Mesodermal cell (in vitro differentiated cells): ENCODE measurements at regions not wholly inside any gene's neighbourhood (a gene's known extent, or its start where the extent isn't known, plus 50 kb on each side); places are given as distances from the start of the nearest gene placed in this dataset.
"Not testable (repeated sequence)": the region's sequence is repeated elsewhere in the genome, so short reads cannot be mapped to it uniquely, and the experiment has no call there.

Source experiments
- H3K27ac ChIP-seq: 2 replicates; pipeline ENCODE4 v1.7.0; 2013; ENCODE audit warnings: mild to moderate bottlenecking, low read depth, low read length, moderate library complexity; ENCODE audit not compliant: severe bottlenecking
- H3K36me3 ChIP-seq: 2 replicates; pipeline ENCODE4 v1.7.1; 2013; ENCODE audit warnings: mild to moderate bottlenecking, low read length, moderate library complexity; ENCODE audit not compliant: control insufficient read depth, insufficient read depth
- H3K4me1 ChIP-seq: one replicate; pipeline ENCODE4 v1.7.1; 2013; ENCODE audit warnings: mild to moderate bottlenecking, low read length; ENCODE audit not compliant: insufficient read depth, control insufficient read depth, poor library complexity, severe bottlenecking
- H3K4me3 ChIP-seq: 2 replicates; pipeline ENCODE4 v1.7.0; 2013; ENCODE audit warnings: low read length, control low read depth, mild to moderate bottlenecking; ENCODE audit not compliant: insufficient read depth, poor library complexity, severe bottlenecking; ENCODE audit errors: extremely low read depth
- H3K9me3 ChIP-seq: 2 replicates; pipeline ENCODE4 v1.7.1; 2013; ENCODE audit warnings: mild to moderate bottlenecking, low read length, moderate library complexity; ENCODE audit not compliant: control insufficient read depth
- WGBS, 2 experiments: methylation state at CpG; one replicate each; pipeline ENCODE4 v1.1.5; 2013; ENCODE audit warnings: missing lambda C conversion rate in 2 of 2; ENCODE audit not compliant: insufficient coverage in 2 of 2; 5-methylcytosine and 5-hydroxymethylcytosine counted together

GRCh38 chr2:175240033-175240432 is 58.5 kb upstream of the ATP5MC3 start:
- H3K27ac ChIP-seq, H3K9me3 ChIP-seq, H3K4me3 ChIP-seq, H3K36me3 ChIP-seq, H3K4me1 ChIP-seq: not testable (repeated sequence)
- WGBS, 2 experiments = 85 to 100% methylated on average over 1 of the region's 2 CpGs

GRCh38 chr2:175236930-175237329 is 55.4 kb upstream of the ATP5MC3 start:
- Histone ChIP-seq H3K27ac (no peak overlapping the region), H3K36me3 (no peaks in the 10 kb centered on the region), H3K9me3 (no peaks in the 10 kb centered on the region), H3K4me3 (no peak overlapping the region), H3K4me1 (no peaks in the 10 kb centered on the region)
- 83 to 100% methylated on average over 1 to 2 of the region's 4 CpGs for WGBS, 2 experiments

GRCh38 chr2:175234650-175235049 is 53.1 kb upstream of the ATP5MC3 start:
- no peaks in the 10 kb centered on the region for H3K4me1 ChIP-seq
- H3K36me3 ChIP-seq = no peaks in the 10 kb centered on the region
- H3K9me3 ChIP-seq = no peaks in the 10 kb centered on the region
- no peak overlapping the region for H3K27ac ChIP-seq
- H3K4me3 ChIP-seq = no peak overlapping the region
- WGBS, 2 experiments = 86 to 100% methylated on average over 2 of the region's 2 CpGs

DNA sequence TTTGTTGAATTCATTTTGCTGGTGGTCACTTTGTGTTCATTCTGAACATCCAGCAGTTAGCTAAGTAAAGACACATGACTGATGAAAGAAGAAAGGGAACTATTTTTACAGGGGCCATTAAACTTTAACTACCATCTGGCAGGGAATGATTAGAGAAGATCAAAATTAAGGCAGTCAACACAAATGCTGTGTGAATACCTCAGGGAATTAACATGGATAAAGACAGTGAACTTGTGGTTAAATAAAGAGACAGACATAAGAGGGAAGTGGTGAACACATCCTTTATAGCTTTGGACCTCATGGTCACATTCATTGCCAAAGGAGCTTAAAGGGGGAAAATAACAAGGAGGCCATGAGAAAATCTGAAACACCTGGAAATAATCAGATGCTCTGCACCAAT is 52.6 kb upstream of the ATP5MC3 start:
- Histone ChIP-seq H3K9me3 (no peaks in the 10 kb centered on the region), H3K27ac (no peak overlapping the region), H3K4me3 (no peak overlapping the region), H3K36me3 (no peaks in the 10 kb centered on the region), H3K4me1 (no peaks in the 10 kb centered on the region)

DNA sequence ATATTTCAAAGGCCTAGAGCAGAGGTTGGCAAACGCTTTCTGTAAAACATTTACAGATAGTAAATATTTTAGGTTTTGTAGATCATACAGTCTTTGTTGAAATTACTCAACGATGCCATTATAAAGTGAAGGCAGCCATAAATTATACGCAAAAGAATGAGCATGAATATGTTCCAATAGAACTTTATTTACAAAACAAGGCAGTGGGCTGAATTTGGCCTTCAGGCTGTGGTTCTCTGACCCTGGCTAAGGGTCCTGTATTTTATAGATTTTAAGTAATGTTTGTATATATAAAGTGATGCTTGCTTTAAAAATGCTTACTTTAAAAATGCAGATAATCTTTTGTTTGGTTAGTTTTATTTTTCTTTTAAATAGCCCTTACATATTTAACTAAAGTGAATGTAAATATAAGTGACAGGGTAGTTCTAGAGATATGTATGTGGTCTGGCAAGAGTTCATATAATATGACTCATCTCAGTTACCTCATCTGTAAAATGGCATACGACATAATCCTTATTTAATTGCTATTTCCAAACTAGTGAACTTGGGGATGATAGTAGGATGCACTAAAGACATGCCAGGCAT is 51.7 kb upstream of the ATP5MC3 start:
- H3K9me3 ChIP-seq = no peaks in the 10 kb centered on the region
- no peaks in the 10 kb centered on the region for H3K36me3 ChIP-seq
- 100% methylated on average over 1 to 3 of the region's 4 CpGs for WGBS, 2 experiments
- no peak overlapping the region for H3K27ac ChIP-seq
- H3K4me3 ChIP-seq = no peak overlapping the region
- H3K4me1 ChIP-seq = no peaks in the 10 kb centered on the region
